Activated T-helper 2 cell treated with anti-CD3 and anti-CD28 coated beads, Interferon-gamma antibody, Interleukin-2, Interleukin-4, amounts not matched to agents 10 μg/mL and 5 μg/mL and 100 μg/mL, durations not matched to agents 14 hours and 24 hours and 36 hours (primary cell): ENCODE measurements at regions not wholly inside any gene's neighbourhood (a gene's known extent, or its start where the extent isn't known, plus 50 kb on each side); places are given as distances from the start of the nearest gene placed in this dataset.
"Not testable (repeated sequence)": the region's sequence is repeated elsewhere in the genome, so short reads cannot be mapped to it uniquely, and the experiment has no call there.

Experiments used
- DNase-seq: peaks from one replicate; pipeline ENCODE4 v3.0.0; 2021; ENCODE audit warnings: low spot score
- H3K27ac Mint-ChIP-seq: one replicate; pipeline ENCODE4 v1.8.0; 2021; ENCODE audit warnings: mixed read lengths
- H3K27me3 Mint-ChIP-seq: one replicate; pipeline ENCODE4 v1.8.0; 2021; ENCODE audit warnings: low read depth, mixed read lengths
- H3K36me3 Mint-ChIP-seq: one replicate; pipeline ENCODE4 v1.8.0; 2021; ENCODE audit warnings: low read depth, mixed read lengths
- H3K4me1 Mint-ChIP-seq: one replicate; pipeline ENCODE4 v1.8.0; 2021; ENCODE audit warnings: low read depth, mixed read lengths
- H3K4me3 Mint-ChIP-seq: one replicate; pipeline ENCODE4 v1.8.0; 2021; ENCODE audit warnings: low read depth, mild to moderate bottlenecking, moderate library complexity, mixed read lengths
- H3K9me3 Mint-ChIP-seq: one replicate; pipeline ENCODE4 v1.8.0; 2021; ENCODE audit warnings: mixed read lengths
- intact Hi-C: fragments of 100-400 bp; cut with micrococcal nuclease; formaldehyde crosslinking; loops from one replicate; pipeline ENCODE4 v1.15.1; 2023

DNA sequence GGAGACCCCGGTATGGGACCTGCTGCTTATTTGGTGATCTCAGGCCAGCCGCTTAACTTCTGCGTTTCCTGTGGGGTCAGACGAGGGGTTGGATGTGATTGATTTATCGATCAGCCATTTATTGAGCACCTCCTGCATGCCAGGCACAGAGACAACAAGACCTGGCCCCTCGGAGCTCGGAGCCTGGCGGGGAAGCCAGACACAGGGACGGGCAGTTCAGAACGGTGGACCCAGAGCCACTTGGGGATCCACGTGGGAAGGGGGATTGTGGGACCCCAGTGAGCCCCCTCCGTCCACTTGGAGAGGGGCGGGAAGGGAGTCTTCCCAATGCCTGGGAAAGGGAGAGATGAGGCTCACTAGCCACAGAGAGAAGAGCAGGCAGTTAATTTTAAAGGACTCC is 84.7 kb upstream of the CIBAR2 start:
- Mint-ChIP-seq H3K4me1 (no peaks in the 10 kb centered on the region), H3K9me3 (no peaks in the 10 kb centered on the region)
- no peak for DNase-seq

DNA sequence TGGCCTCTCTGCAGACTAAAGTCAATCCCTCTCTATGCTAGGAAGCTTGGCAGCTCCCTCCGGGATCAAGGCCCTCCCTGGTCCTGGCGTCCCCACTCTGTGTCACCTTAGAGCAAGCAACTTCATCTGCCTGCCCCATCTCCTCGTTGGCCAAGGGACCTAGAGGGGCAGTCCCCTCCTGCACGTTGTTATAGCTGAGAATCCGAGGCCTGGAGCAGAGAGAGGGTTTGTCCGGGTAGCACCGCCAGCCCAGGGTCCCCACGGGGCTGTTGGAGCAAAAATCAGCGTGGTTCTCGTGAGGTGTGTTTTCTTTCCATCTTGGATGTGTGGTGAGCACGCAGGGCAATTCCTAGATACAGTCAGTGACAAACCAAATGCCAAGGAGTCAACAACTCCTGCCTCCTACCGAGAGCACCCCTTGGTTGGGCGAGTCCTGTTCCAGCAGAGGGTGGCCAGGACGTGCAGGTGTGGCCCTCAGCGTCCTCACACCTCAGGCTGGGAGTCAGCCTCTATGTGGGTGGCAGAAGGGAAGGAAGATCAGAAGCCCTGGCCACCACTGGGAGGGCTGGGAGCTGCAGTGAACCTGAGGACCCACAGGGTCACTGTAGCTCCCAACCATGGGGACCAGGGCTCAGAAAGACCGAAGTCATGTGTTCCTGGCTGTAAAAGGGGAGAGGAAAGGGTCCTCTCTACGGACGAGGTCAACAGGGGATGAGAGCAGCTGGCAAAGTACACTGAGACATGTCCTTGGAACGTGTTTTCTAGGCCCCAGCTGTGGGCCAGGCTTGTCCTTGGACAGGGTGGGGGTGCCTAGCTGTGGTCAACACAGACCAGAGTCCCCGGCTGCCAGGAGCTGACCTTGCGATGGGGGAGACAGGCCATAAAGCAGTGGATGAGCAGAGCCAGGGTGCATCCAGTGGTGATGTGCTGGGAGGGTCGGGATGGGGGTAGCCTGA is 85.6 kb upstream of the CIBAR2 start:
- DNase-seq = no peak
- intact Hi-C loops = no loop called here
- Mint-ChIP-seq H3K27ac (no peak overlapping the region), H3K27me3 (peaks cover 2% of the 10 kb centered on the region), H3K4me3 (no peak overlapping the region), H3K36me3 (no peaks in the 10 kb centered on the region), H3K4me1 (no peaks in the 10 kb centered on the region), H3K9me3 (no peaks in the 10 kb centered on the region)

More for the DNA sequence above, 84.7 kb upstream of the CIBAR2 start:
- Mint-ChIP-seq H3K36me3 (no peaks in the 10 kb centered on the region), H3K27me3 (peaks cover 2% of the 10 kb centered on the region), H3K4me3 (no peak overlapping the region), H3K27ac (no peak overlapping the region)
- intact Hi-C loops = no loop called here

- intact Hi-C loops = no loop called here
- Mint-ChIP-seq H3K27me3 (peaks cover 2% of the 10 kb centered on the region), H3K9me3 (no peaks in the 10 kb centered on the region)
Measured at GRCh38 chr16:85199069-85199725, 86.9 kb upstream of the CIBAR2 start.

GRCh38 chr16:85199880-85200279 is 87.6 kb upstream of the CIBAR2 start:
- Mint-ChIP-seq H3K36me3 (no peaks in the 10 kb centered on the region), H3K27ac (no peak overlapping the region), H3K9me3 (no peaks in the 10 kb centered on the region), H3K4me3 (no peak overlapping the region), H3K27me3 (peaks cover 2% of the 10 kb centered on the region), H3K4me1 (no peaks in the 10 kb centered on the region)
- DNase-seq = no peak
- intact Hi-C loops = no loop called here

More at GRCh38 chr16:85199069-85199725, 86.9 kb upstream of the CIBAR2 start:
- Mint-ChIP-seq H3K4me3 (no peak overlapping the region), H3K36me3 (no peaks in the 10 kb centered on the region), H3K27ac (no peak overlapping the region), H3K4me1 (no peaks in the 10 kb centered on the region)
- no peak for DNase-seq

- no peak for DNase-seq
- H3K9me3 Mint-ChIP-seq = no peaks in the 10 kb centered on the region
- intact Hi-C loops = no loop called here
- no peak overlapping the region for H3K27ac Mint-ChIP-seq
- peaks cover 2% of the 10 kb centered on the region for H3K27me3 Mint-ChIP-seq
- H3K36me3 Mint-ChIP-seq = no peaks in the 10 kb centered on the region
- no peak overlapping the region for H3K4me3 Mint-ChIP-seq
- no peaks in the 10 kb centered on the region for H3K4me1 Mint-ChIP-seq
Measured at GRCh38 chr16:85200471-85201278, 88.4 kb upstream of the CIBAR2 start.

- no peak for DNase-seq
- no peak overlapping the region for H3K4me3 Mint-ChIP-seq
- H3K27me3 Mint-ChIP-seq = peaks cover 2% of the 10 kb centered on the region
- intact Hi-C loops = no loop called here
- no peak overlapping the region for H3K27ac Mint-ChIP-seq
- H3K4me1 Mint-ChIP-seq = no peaks in the 10 kb centered on the region
- H3K9me3 Mint-ChIP-seq = no peaks in the 10 kb centered on the region
- H3K36me3 Mint-ChIP-seq = no peaks in the 10 kb centered on the region
Measured at GRCh38 chr16:85201574-85201973, 89.3 kb upstream of the CIBAR2 start.

DNA sequence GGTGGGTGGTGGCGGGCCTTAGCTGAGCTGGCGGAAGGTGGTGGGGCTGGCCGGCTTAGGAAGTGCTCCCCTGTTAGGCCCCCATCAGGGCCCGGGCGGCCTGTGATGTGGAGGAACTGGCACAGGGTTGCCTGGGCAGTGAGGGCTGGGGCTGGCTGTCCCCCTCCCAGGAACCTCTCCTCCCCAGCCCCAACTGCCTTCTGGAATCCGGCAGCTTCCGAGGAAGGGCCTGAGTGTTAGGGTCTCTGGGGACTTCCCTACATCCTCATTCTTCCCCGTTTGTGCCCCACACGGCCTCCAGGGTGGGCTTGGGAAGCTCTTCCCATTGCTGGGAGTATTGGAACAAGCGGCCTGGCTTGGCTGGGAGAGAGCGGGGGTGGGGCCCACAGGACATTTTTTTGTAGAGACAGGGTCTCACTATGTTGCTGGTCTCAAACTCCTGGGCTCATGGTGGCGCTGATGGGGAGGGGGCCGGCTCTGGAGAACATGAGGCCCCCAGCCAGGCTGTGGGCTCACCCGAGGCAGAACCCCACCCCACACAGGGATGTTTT is 89.9 kb upstream of the CIBAR2 start:
- Mint-ChIP-seq H3K9me3 (no peaks in the 10 kb centered on the region), H3K27me3 (peaks cover 2% of the 10 kb centered on the region), H3K4me1 (no peaks in the 10 kb centered on the region), H3K36me3 (no peaks in the 10 kb centered on the region), H3K4me3 (no peak overlapping the region), H3K27ac (no peak overlapping the region)
- DNase-seq = no peak
- intact Hi-C loops = no loop called here

- Mint-ChIP-seq H3K4me1 (no peaks in the 10 kb centered on the region), H3K4me3 (no peak overlapping the region), H3K27ac (no peak overlapping the region), H3K27me3 (peaks cover 2% of the 10 kb centered on the region), H3K9me3 (no peaks in the 10 kb centered on the region), H3K36me3 (no peaks in the 10 kb centered on the region)
- intact Hi-C loops = no loop called here
- no peak for DNase-seq
Measured at GRCh38 chr16:85202631-85203461, 90.6 kb upstream of the CIBAR2 start.

- Mint-ChIP-seq H3K9me3 (no peaks in the 10 kb centered on the region), H3K27me3 (peaks cover 2% of the 10 kb centered on the region), H3K27ac (no peak overlapping the region), H3K4me1 (no peaks in the 10 kb centered on the region), H3K4me3 (no peak overlapping the region), H3K36me3 (no peaks in the 10 kb centered on the region)
- intact Hi-C loops = no loop called here
- no peak for DNase-seq
Measured at GRCh38 chr16:85203462-85203813, 91.2 kb upstream of the CIBAR2 start.

DNA sequence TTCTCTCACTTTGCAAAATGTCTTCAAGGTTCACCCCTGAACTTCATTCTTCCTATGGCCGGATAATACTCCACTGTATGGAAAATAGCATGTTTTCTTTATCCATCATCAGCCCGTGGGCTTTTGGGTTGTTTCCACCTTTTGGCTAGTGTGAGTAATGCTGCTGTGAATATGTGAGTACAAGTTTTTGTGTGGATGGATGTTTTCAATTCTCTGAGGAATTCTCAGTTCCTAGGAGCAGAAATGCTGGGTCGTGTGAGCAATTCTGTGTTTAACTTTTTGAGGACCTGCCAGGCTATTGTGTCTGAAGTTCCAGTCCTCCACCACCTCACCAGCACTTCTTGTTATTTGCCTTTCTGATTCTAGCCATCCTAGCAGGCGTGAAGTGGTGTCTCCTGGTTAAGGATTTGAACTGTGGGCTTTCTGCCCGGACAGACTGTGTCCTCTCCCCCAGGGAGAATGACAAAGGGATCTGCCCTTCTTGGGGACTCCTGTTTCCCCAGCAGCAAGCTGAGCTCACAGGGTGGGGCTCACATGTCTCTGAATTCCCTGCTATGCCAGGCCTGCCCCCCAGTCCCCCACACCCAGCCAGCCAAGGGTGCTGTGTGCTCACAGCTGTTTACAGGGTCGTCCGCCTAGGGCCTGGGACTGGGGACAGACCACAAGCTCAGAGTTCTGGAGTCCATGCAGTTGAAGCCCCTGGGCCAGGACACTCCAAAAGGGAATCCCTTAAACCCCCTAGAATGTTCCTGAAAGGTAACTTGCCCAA is 92.2 kb upstream of the CIBAR2 start:
- H3K27ac Mint-ChIP-seq = no peak overlapping the region
- no peak for DNase-seq
- intact Hi-C loops = no loop called here
- H3K36me3 Mint-ChIP-seq = no peaks in the 10 kb centered on the region
- H3K27me3 Mint-ChIP-seq = peaks cover 2% of the 10 kb centered on the region
- H3K9me3 Mint-ChIP-seq = no peaks in the 10 kb centered on the region
- H3K4me3 Mint-ChIP-seq = no peak overlapping the region
- no peaks in the 10 kb centered on the region for H3K4me1 Mint-ChIP-seq

DNA sequence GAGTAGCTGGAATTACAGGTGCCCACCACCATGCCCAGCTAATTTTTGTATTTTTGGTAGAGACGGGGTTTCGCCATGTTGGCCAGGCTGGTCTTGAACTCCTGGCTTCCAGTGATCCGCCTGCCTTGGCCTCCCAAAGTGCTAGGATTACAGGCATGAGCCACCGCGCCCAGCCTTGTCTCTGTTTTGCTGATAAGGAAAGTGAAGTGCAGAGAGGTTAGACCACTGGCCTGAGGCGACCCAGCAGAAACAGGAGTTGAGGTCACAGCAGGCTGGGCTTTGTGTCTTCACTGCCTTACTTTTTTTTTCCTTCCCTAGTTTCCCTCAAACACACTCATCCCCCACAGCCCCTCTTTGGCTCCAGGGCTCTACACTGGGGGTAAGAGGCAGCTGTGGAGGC is 93.0 kb upstream of the CIBAR2 start:
- H3K9me3 Mint-ChIP-seq, H3K4me1 Mint-ChIP-seq, intact Hi-C loops, H3K36me3 Mint-ChIP-seq, H3K27me3 Mint-ChIP-seq, H3K4me3 Mint-ChIP-seq, H3K27ac Mint-ChIP-seq, DNase-seq: not testable (repeated sequence)
